ENCODE measurements at regions not wholly inside any gene's neighbourhood (a gene's known extent, or its start where the extent isn't known, plus 50 kb on each side); places are given as distances from the start of the nearest gene placed in this dataset.

DNA sequence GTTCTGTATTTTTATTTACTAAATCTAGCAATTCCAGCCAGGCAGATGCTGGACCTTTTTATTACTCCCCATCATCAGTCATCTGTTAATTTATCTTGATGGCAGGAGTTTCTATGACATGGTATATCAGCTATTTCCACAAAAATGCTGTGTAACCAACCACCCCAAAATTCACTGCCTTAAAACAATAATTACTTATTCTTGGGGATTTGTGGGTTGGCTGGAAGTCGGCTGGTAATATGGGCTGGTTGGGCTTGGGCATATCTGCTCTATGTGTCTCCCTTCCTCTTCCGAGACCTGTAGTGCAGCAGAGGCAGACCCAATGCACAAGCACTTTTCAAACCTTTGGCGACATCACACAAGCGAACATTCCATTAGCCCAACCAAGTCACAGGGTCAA is 92.1 kb upstream of the UBE2E1 start:
- Mint-ChIP-seq H3K36me3 (ENCODE audit: low read depth) (no peaks in the 10 kb centered on the region), H3K27ac (no peak overlapping the region), H3K4me1 (peaks cover 11% of the 10 kb centered on the region), H3K27me3 (ENCODE audit: insufficient read depth) (no peaks in the 10 kb centered on the region), H3K4me3 (no peak overlapping the region), H3K9me3 (peaks cover 2% of the 10 kb centered on the region)
- Histone ChIP-seq H3K9ac (ENCODE audit: extremely low read depth, low read length, poor library complexity, severe bottlenecking) (no peak overlapping the region), H3K9me3 (ENCODE audit: control insufficient read depth, low read length) (peaks cover 6% of the 10 kb centered on the region), H3K36me3 (ENCODE audit: control insufficient read depth, insufficient read depth, low read length) (no peaks in the 10 kb centered on the region), H3K4me3 (ENCODE audit: low read length) (no peak overlapping the region), H3K27me3 (ENCODE audit: control insufficient read depth, insufficient read depth, low read length, poor library complexity, severe bottlenecking) (no peaks in the 10 kb centered on the region), H3K4me1 (ENCODE audit: control insufficient read depth, insufficient read depth, low read length) (no peaks in the 10 kb centered on the region), H3K27ac (ENCODE audit: low read depth, low read length) (no peak overlapping the region)
- TF ChIP-seq, protein P1, sequence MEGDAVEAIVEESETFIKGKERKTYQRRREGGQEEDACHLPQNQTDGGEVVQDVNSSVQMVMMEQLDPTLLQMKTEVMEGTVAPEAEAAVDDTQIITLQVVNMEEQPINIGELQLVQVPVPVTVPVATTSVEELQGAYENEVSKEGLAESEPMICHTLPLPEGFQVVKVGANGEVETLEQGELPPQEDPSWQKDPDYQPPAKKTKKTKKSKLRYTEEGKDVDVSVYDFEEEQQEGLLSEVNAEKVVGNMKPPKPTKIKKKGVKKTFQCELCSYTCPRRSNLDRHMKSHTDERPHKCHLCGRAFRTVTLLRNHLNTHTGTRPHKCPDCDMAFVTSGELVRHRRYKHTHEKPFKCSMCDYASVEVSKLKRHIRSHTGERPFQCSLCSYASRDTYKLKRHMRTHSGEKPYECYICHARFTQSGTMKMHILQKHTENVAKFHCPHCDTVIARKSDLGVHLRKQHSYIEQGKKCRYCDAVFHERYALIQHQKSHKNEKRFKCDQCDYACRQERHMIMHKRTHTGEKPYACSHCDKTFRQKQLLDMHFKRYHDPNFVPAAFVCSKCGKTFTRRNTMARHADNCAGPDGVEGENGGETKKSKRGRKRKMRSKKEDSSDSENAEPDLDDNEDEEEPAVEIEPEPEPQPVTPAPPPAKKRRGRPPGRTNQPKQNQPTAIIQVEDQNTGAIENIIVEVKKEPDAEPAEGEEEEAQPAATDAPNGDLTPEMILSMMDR (conservative IDR thresholded peaks at IDR 0.05), result no peak
- no peak for DNase-seq
- 95% methylated on average over 4 of the region's 4 CpGs; no CpG with 5 or more reads in 1 of the 2 experiments for WGBS, 2 experiments (ENCODE audit: insufficient coverage in 1 of 2, insufficient read length in 1 of 2)

DNA sequence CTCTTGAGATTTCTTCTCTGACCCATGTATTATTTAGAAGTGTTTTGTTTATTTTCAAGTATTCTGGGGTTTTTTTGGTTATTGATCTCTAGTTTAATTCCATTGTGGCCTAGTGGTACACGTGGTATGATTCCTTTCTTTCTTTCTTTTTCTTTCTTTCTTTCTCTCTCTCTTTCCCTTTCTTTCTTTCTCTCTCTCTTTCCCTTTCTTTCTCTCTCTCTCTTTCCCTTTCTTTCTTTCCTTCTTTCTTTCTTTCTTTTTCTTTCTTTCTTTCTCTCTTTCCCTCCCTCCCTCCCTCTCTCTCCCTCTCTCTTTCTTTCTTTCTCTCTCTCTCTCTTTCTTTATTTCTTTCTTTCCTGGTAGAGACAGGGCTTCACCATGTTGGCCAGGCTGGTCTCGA is 85.7 kb upstream of the UBE2E1 start:
- H3K9ac ChIP-seq (ENCODE audit: extremely low read depth, low read length, poor library complexity, severe bottlenecking), result no peak overlapping the region
- Mint-ChIP-seq H3K36me3 (ENCODE audit: low read depth) (no peaks in the 10 kb centered on the region), H3K4me1 (no peaks in the 10 kb centered on the region), H3K4me3 (no peak overlapping the region), H3K27ac (no peak overlapping the region), H3K27me3 (ENCODE audit: insufficient read depth) (no peaks in the 10 kb centered on the region), H3K9me3 (peaks cover 2% of the 10 kb centered on the region)
- no peaks in the 10 kb centered on the region for H3K4me1 ChIP-seq (ENCODE audit: control insufficient read depth, insufficient read depth, low read length)
- no peak overlapping the region for H3K4me3 ChIP-seq (ENCODE audit: low read length)
- peaks cover 6% of the 10 kb centered on the region for H3K9me3 ChIP-seq (ENCODE audit: control insufficient read depth, low read length)
- 96 to 100% methylated on average over 1 to 2 of the region's 2 CpGs for WGBS, 2 experiments (ENCODE audit: insufficient coverage in 1 of 2, insufficient read length in 1 of 2)
- TF ChIP-seq, protein P1 (conservative IDR thresholded peaks at IDR 0.05), result no peak
- H3K27me3 ChIP-seq (ENCODE audit: control insufficient read depth, insufficient read depth, low read length, poor library complexity, severe bottlenecking), result no peaks in the 10 kb centered on the region
- no peak for DNase-seq
- no peaks in the 10 kb centered on the region for H3K36me3 ChIP-seq (ENCODE audit: control insufficient read depth, insufficient read depth, low read length)
- H3K27ac ChIP-seq (ENCODE audit: low read depth, low read length), result no peak overlapping the region

DNA sequence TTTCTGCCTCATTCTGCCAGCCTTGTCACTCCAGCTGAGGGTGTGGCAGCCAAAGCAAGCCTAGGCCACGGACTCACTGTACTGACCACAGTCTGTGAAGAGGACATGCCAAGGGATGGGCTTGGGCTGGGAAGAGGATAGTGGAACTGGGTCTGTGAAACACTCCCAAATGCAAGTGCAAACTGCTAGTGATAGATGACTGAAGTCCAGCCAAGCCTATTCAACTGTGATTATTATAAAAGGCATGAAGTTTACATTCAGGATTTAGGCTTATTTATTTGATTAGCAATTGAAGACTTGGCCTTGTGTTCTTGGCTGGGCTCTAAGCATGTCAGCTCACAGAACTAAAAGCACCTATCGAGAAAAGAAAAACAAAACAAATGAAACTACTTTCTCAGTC is 84.9 kb upstream of the UBE2E1 start:
- H3K4me1 Mint-ChIP-seq, result no peaks in the 10 kb centered on the region
- WGBS, 2 experiments (ENCODE audit: insufficient coverage in 1 of 2, insufficient read length in 1 of 2), result 39 to 41% methylated on average over 2 of the region's 2 CpGs
- Histone ChIP-seq H3K4me1 (ENCODE audit: control insufficient read depth, insufficient read depth, low read length) (no peaks in the 10 kb centered on the region), H3K27ac (ENCODE audit: low read depth, low read length) (no peak overlapping the region), H3K36me3 (ENCODE audit: control insufficient read depth, insufficient read depth, low read length) (no peaks in the 10 kb centered on the region), H3K27me3 (ENCODE audit: control insufficient read depth, insufficient read depth, low read length, poor library complexity, severe bottlenecking) (no peaks in the 10 kb centered on the region), H3K9ac (ENCODE audit: extremely low read depth, low read length, poor library complexity, severe bottlenecking) (no peak overlapping the region), H3K9me3 (ENCODE audit: control insufficient read depth, low read length) (peaks cover 1% of the 10 kb centered on the region), H3K4me3 (ENCODE audit: low read length) (no peak overlapping the region)
- DNase-seq, result no peak
- TF ChIP-seq, protein P1 (conservative IDR thresholded peaks at IDR 0.05), result no peak
- no peaks in the 10 kb centered on the region for H3K27me3 Mint-ChIP-seq (ENCODE audit: insufficient read depth)
- peaks cover 2% of the 10 kb centered on the region for H3K9me3 Mint-ChIP-seq
- no peaks in the 10 kb centered on the region for H3K36me3 Mint-ChIP-seq (ENCODE audit: low read depth)
- H3K4me3 Mint-ChIP-seq, result no peak overlapping the region
- H3K27ac Mint-ChIP-seq, result no peak overlapping the region
